ENCODE measurements at regions not wholly inside any gene's neighbourhood (a gene's known extent, or its start where the extent isn't known, plus 50 kb on each side); places are given as distances from the start of the nearest gene placed in this dataset.

DNA sequence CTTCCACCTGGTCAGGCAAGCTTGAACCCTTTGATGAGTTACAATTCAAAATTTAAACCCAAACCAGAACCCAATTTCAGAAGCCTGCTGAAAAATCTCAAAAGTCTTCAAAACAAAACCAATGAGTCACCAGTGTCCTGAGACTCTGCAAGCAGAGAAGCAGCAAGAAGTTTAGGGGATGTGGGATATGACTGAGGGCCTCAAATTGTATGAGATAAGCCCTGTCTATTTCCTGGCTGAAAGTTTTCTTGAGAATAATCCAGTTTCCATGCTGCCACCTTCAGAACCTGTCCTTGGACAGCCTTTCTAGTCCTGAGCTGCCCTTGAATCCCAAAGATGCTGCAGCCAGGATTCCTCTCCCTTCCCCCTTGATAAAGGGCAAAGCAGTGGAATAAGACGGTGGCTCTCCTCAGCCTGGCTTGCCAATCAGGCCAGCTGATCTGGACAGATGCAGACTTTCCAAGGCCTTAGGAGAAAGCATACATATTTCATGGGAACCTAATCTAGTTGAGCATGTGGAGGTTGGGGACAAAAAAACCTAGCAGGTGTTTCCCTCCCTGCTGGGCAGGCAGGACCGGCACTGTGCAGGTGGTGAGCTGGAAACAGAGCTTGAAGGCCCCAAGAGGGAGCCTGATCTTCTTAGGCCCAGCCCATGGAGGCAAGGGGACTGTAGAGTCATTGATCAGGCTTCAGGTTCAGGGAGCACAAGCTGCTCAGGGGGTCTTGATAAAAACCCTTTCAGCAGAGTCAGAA is 278.0 kb upstream of the MGAT5 start:
- Mint-ChIP-seq H3K36me3 (ENCODE audit: low read depth) (no peaks in the 10 kb centered on the region), H3K4me3 (no peak overlapping the region), H3K27me3 (ENCODE audit: low read depth) (peaks cover 11% of the 10 kb centered on the region), H3K4me1 (no peaks in the 10 kb centered on the region), H3K9me3 (peaks cover 2% of the 10 kb centered on the region), H3K27ac (ENCODE audit: unreplicated experiment) (no peak overlapping the region)
- TF ChIP-seq, protein P1, sequence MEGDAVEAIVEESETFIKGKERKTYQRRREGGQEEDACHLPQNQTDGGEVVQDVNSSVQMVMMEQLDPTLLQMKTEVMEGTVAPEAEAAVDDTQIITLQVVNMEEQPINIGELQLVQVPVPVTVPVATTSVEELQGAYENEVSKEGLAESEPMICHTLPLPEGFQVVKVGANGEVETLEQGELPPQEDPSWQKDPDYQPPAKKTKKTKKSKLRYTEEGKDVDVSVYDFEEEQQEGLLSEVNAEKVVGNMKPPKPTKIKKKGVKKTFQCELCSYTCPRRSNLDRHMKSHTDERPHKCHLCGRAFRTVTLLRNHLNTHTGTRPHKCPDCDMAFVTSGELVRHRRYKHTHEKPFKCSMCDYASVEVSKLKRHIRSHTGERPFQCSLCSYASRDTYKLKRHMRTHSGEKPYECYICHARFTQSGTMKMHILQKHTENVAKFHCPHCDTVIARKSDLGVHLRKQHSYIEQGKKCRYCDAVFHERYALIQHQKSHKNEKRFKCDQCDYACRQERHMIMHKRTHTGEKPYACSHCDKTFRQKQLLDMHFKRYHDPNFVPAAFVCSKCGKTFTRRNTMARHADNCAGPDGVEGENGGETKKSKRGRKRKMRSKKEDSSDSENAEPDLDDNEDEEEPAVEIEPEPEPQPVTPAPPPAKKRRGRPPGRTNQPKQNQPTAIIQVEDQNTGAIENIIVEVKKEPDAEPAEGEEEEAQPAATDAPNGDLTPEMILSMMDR (conservative IDR thresholded peaks at IDR 0.05), result no peak
- no peak for DNase-seq (ENCODE audit: low read depth, low spot score)

DNA sequence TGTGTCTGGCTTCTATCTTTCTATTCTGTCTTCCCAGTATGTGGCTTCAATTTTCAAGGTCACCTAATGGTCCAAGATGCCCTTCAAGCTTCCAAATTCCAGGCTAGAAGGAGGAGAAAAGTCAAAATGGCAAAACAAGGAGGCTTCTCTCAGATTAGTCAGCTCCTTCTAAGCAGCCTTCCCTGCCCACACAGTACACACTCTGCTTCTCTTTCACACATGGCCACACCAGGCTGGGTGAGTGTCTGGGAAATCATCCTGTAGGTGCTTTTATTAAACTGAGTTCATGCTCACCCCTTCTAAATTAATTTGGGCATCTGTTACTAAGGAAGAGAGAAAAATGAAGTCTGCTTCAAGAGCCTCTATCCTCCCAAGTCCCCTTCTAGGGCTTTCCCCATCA is 277.2 kb upstream of the MGAT5 start:
- Mint-ChIP-seq H3K9me3 (peaks cover 2% of the 10 kb centered on the region), H3K4me1 (no peaks in the 10 kb centered on the region), H3K27me3 (ENCODE audit: low read depth) (peaks cover 7% of the 10 kb centered on the region), H3K27ac (ENCODE audit: unreplicated experiment) (no peak overlapping the region), H3K36me3 (ENCODE audit: low read depth) (no peaks in the 10 kb centered on the region), H3K4me3 (no peak overlapping the region)
- no peak for DNase-seq (ENCODE audit: low read depth, low spot score)
- TF ChIP-seq, protein P1 (conservative IDR thresholded peaks at IDR 0.05), result no peak

DNA sequence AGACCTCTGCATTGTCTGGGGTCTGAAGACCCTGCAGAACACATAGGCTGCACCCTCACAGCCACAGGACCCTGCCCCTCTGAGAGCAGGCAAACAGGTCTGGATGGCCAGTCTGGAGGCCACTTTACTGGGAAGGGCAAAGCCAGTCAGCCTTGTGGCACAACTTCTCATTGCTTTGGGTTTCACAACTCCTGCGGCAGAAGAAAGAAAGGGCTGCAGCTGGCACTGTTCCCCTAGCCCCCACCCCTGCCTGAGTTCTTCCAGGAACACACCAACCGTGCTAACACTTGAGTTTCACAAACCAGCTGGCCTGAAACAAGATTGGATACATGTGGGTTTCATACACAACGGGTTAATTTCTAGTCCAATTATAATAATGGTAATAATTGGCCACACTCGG is 276.5 kb upstream of the MGAT5 start:
- Mint-ChIP-seq H3K4me1 (no peaks in the 10 kb centered on the region), H3K27ac (ENCODE audit: unreplicated experiment) (no peak overlapping the region), H3K9me3 (peaks cover 2% of the 10 kb centered on the region), H3K36me3 (ENCODE audit: low read depth) (no peaks in the 10 kb centered on the region), H3K4me3 (no peak overlapping the region), H3K27me3 (ENCODE audit: low read depth) (peaks cover 5% of the 10 kb centered on the region)
- TF ChIP-seq, protein P1 (conservative IDR thresholded peaks at IDR 0.05), result no peak
- no peak for DNase-seq (ENCODE audit: low read depth, low spot score)

DNA sequence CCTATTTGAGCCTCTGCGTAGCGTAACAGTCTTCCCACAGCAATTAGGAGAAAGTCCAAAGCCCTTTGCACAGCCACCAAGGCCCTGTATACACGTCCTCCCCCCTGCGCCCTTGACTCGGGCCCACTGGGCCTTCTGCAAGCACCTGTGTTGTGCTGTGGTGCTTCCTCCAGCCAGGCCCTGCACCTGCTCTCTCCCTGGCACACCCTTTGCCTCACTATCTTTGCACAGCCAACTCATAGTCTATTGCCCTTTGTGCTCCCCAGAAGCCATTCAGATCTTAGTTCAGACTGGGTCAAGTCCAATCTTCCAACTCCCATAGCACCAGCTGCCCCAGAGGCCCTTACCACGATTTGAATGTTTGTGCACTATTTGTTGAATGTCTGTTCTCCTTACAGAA is 271.6 kb upstream of the MGAT5 start:
- Mint-ChIP-seq H3K27me3 (ENCODE audit: low read depth) (peaks cover under 1% of the 10 kb centered on the region), H3K36me3 (ENCODE audit: low read depth) (no peaks in the 10 kb centered on the region), H3K4me1 (no peaks in the 10 kb centered on the region), H3K27ac (ENCODE audit: unreplicated experiment) (no peak overlapping the region), H3K4me3 (no peak overlapping the region), H3K9me3 (peaks cover 8% of the 10 kb centered on the region)
- TF ChIP-seq, protein P1 (conservative IDR thresholded peaks at IDR 0.05), result no peak
- no peak for DNase-seq (ENCODE audit: low read depth, low spot score)

DNA sequence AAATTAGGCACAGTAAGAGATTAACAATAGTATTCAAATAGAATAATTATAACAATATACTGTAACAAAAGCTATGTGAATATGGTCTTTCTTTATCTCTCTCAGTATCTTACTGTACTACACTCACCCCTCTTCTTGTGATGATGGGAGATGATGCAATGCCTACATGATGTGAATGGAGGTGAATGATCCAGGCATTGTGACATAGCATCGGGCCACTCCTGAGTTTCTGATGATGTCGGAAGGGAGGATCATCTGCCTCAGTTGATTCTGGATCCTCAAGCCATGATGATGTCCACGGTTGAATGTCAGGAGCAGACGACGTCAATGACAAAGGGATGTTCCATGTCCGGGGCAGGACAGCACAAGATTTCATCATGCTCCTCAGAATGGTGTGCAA is 268.3 kb upstream of the MGAT5 start:
- no peak for DNase-seq (ENCODE audit: low read depth, low spot score)
- H3K36me3 Mint-ChIP-seq (ENCODE audit: low read depth), result no peaks in the 10 kb centered on the region
- no peak overlapping the region for H3K27ac Mint-ChIP-seq (ENCODE audit: unreplicated experiment)
- no peaks in the 10 kb centered on the region for H3K4me1 Mint-ChIP-seq
- no peak overlapping the region for H3K4me3 Mint-ChIP-seq
- H3K9me3 Mint-ChIP-seq, result peaks cover 10% of the 10 kb centered on the region
- TF ChIP-seq, protein P1 (conservative IDR thresholded peaks at IDR 0.05), result no peak
- no peaks in the 10 kb centered on the region for H3K27me3 Mint-ChIP-seq (ENCODE audit: low read depth)

All from neural crest cell (in vitro differentiated cells).